ENCODE measurements at regions not wholly inside any gene's neighbourhood (a gene's known extent, or its start where the extent isn't known, plus 50 kb on each side); places are given as distances from the start of the nearest gene placed in this dataset.

DNA sequence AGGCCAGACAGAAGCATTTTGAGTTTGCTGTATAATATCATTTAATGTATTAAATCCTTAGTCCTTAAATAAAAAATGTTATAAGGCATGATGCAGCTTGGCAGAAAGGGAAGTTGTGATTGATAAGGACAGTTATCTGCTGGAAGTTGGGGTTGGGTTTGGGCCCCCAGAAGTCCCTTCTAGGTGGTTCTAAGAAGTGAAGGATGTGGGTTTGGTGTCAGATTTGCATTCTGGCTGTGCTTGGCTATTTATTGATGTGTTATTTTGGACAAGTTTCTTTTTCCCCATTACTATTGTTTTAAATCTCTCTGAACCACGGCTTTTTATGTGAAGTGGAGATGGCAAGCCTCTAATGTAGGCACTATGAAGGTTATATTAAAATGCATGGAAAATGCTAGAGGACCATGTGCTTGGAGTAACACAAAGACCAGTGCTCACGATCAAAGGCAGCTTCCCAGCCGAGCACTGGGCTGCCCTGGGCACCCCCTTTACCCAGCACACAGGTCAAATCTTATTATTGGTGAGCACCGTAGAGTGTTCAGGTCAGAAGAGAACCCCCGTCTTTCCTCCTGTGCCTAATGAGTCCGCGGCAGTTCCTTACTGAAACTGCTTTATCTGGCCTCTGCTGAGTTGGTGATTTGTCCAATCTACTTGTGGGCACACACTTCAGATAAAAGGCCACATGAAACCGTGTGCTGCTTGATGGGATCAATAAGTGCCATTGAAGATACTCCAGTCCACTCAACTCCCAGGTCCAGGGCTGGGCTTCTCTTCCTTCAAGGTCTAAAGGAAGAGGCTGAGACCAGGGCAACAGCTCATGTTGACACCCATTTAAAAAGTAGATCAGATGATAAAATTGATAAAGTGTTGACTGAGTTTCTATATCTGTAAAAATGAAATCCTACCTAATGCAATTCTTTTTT lies 212.0 kb downstream of the PRDM2 start:
- H3K9me3 Mint-ChIP-seq, result no peaks in the 10 kb centered on the region
- DNase-seq, result no peak
- H3K27ac Mint-ChIP-seq, result no peak overlapping the region
- no peak overlapping the region for H3K4me3 Mint-ChIP-seq
- no peaks in the 10 kb centered on the region for H3K36me3 Mint-ChIP-seq
- no peaks in the 10 kb centered on the region for H3K4me1 Mint-ChIP-seq
- H3K27me3 Mint-ChIP-seq, result peaks cover 8% of the 10 kb centered on the region

DNA sequence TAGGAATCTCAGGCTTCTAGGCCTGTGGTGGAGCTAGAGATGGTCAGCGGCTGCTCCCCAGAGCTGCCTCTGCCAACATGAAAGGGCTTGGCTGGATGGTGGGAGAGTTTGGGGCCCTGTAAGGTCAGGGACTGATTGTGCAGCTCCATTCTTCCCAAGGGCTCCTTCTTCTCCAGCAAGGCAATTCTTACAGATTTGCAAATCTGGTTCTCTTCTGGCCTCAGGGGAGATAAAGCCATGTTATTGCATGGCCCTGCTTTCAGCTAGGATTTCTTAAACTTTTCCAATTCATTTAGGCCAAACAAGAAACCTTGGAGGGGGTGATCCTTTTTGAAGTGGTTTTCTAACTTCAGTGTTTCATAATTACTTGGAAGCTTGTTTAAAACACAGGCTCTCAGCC lies 213.4 kb downstream of the PRDM2 start:
- Mint-ChIP-seq H3K4me3 (no peak overlapping the region), H3K27me3 (peaks cover 10% of the 10 kb centered on the region), H3K4me1 (no peaks in the 10 kb centered on the region), H3K9me3 (no peaks in the 10 kb centered on the region), H3K27ac (no peak overlapping the region), H3K36me3 (no peaks in the 10 kb centered on the region)
- no peak for DNase-seq

- Mint-ChIP-seq H3K9me3 (no peaks in the 10 kb centered on the region), H3K36me3 (no peaks in the 10 kb centered on the region), H3K4me3 (no peak overlapping the region), H3K27me3 (peaks cover 17% of the 10 kb centered on the region), H3K27ac (no peak overlapping the region), H3K4me1 (no peaks in the 10 kb centered on the region)
- DNase-seq, result no peak
Observed at GRCh38 chr1:13916530-13916929, 216.5 kb downstream of the PRDM2 start.

- Mint-ChIP-seq H3K9me3 (no peaks in the 10 kb centered on the region), H3K36me3 (no peaks in the 10 kb centered on the region), H3K27me3 (peaks cover 17% of the 10 kb centered on the region), H3K4me3 (no peak overlapping the region), H3K4me1 (no peaks in the 10 kb centered on the region), H3K27ac (no peak overlapping the region)
- DNase-seq, result no peak
Observed at GRCh38 chr1:13917607-13918006, 217.6 kb downstream of the PRDM2 start.

DNA sequence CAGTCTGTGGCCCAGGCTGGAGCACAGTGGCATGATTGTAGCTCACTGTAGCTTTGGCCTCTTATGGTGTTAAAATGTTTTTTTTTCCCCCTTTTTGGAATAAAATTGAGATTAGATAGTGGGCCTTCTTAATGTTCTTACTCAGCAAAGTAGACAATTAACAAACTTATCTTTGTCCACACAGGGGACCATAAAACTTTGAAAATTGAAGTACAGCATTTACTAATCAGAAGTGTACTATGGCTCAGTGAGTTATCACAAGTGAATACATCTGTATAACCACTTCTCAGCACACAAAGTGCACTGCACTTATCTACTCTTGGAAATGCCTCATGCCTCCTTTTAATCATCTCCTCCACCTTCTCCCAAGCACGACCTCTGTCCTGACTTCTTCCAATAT lies 218.9 kb downstream of the PRDM2 start:
- no peak overlapping the region for H3K4me3 Mint-ChIP-seq
- peaks cover 17% of the 10 kb centered on the region for H3K27me3 Mint-ChIP-seq
- no peaks in the 10 kb centered on the region for H3K9me3 Mint-ChIP-seq
- no peaks in the 10 kb centered on the region for H3K36me3 Mint-ChIP-seq
- no peak overlapping the region for H3K27ac Mint-ChIP-seq
- DNase-seq, result no peak
- no peaks in the 10 kb centered on the region for H3K4me1 Mint-ChIP-seq

GRCh38 chr1:13921190-13921589 lies 221.2 kb downstream of the PRDM2 start:
- Mint-ChIP-seq H3K36me3 (no peaks in the 10 kb centered on the region), H3K27ac (no peak overlapping the region), H3K9me3 (no peaks in the 10 kb centered on the region), H3K27me3 (peaks cover 24% of the 10 kb centered on the region), H3K4me1 (no peaks in the 10 kb centered on the region), H3K4me3 (no peak overlapping the region)
- no peak for DNase-seq

GRCh38 chr1:13922466-13923110 lies 222.6 kb downstream of the PRDM2 start:
- H3K36me3 Mint-ChIP-seq, result no peaks in the 10 kb centered on the region
- H3K4me1 Mint-ChIP-seq, result no peaks in the 10 kb centered on the region
- no peak overlapping the region for H3K27ac Mint-ChIP-seq
- peaks cover 17% of the 10 kb centered on the region for H3K27me3 Mint-ChIP-seq
- H3K9me3 Mint-ChIP-seq, result no peaks in the 10 kb centered on the region
- DNase-seq, result no peak
- H3K4me3 Mint-ChIP-seq, result no peak overlapping the region

GRCh38 chr1:13926556-13926955 lies 226.6 kb downstream of the PRDM2 start:
- Mint-ChIP-seq H3K9me3 (no peaks in the 10 kb centered on the region), H3K4me3 (no peak overlapping the region), H3K27ac (no peak overlapping the region), H3K4me1 (no peaks in the 10 kb centered on the region), H3K27me3 (peaks cover 10% of the 10 kb centered on the region), H3K36me3 (no peaks in the 10 kb centered on the region)
- no peak for DNase-seq

DNA sequence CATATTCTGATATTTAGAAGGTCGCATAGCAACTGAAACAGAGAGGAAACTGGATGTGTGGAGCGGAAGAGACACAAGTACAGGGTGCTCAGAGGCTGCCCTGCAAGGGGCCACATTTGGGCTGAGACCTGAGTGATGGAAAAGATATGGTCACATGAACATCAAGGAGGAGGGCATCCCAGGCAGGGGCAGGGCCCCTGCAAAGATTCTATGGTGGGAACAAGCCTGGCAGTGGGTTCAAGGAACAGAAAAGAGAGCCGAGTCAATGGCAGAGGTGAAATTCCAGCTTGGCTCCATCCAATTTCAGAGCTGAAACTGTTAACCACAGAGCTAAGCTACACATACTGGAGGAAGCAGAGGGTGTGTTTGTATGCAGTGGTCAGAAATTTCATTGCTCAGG lies 227.7 kb downstream of the PRDM2 start:
- Mint-ChIP-seq H3K4me3 (no peak overlapping the region), H3K27me3 (peaks cover 13% of the 10 kb centered on the region), H3K4me1 (no peaks in the 10 kb centered on the region), H3K36me3 (no peaks in the 10 kb centered on the region), H3K9me3 (no peaks in the 10 kb centered on the region), H3K27ac (no peak overlapping the region)
- DNase-seq, result no peak

DNA sequence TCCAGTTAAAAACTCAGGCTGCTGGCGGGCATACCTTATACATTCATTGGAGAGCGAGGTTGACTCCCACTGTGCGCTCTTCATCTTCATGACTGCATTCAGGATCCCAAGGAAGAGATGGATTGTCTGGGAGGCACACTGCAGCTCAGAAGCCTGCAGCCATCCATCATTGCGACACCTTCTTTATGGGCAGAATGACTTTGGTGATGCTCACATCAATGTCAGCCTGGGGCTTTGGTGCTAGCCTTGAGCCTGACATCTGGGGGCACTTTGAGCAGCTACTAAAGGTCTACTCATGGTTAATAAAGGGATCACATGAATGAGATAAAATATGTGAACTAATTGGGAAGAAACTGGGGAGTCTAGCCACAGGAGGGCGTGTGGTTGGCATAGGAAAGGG lies 229.3 kb downstream of the PRDM2 start:
- Mint-ChIP-seq H3K36me3 (no peaks in the 10 kb centered on the region), H3K27ac (no peak overlapping the region), H3K4me3 (no peak overlapping the region), H3K27me3 (peaks cover 13% of the 10 kb centered on the region), H3K9me3 (no peaks in the 10 kb centered on the region), H3K4me1 (no peaks in the 10 kb centered on the region)
- DNase-seq, result no peak

DNA sequence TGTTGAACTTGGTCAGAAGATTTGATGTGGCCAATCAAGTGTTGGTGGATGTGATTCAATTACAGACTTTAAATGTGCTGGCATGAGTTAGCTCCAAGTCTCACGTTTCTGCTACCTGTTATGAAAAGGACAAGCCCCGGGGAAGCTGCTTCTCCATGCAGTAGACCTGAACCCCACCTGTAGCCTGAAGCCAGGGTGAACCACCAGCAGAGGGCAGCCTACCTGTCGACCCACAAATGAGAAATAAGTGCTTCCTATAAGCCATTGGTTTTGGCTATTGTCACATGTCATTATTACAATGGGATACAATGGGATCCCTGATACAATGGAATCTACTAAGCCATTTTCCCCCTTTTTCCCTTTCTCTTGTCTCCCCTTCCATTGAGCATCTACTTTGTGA lies 230.2 kb downstream of the PRDM2 start:
- no peaks in the 10 kb centered on the region for H3K36me3 Mint-ChIP-seq
- H3K4me3 Mint-ChIP-seq, result no peak overlapping the region
- H3K4me1 Mint-ChIP-seq, result no peaks in the 10 kb centered on the region
- H3K27ac Mint-ChIP-seq, result no peak overlapping the region
- peaks cover 12% of the 10 kb centered on the region for H3K27me3 Mint-ChIP-seq
- no peaks in the 10 kb centered on the region for H3K9me3 Mint-ChIP-seq
- no peak for DNase-seq

DNA sequence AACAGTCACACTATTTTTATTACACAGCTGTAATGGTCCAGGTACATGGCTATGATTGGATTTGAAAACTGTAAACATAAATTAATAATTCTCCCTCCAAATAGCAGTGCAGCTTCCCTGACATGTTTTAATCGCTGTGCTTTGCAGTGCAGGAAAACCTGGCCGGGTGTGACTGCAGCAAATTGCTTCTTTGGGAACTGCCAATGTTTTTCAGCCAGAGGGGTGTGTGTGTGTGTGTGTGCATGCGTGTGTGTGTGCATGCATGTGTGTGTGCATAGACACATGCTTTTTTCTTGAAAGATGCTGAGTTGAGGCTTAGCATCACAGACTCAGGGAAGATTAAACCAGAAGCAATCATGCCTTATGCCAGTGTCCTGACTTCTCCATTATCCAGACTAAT lies 231.2 kb downstream of the PRDM2 start:
- Mint-ChIP-seq H3K27ac (no peak overlapping the region), H3K4me1 (no peaks in the 10 kb centered on the region), H3K27me3 (peaks cover 6% of the 10 kb centered on the region), H3K36me3 (no peaks in the 10 kb centered on the region), H3K4me3 (no peak overlapping the region), H3K9me3 (no peaks in the 10 kb centered on the region)
- DNase-seq, result no peak

- Mint-ChIP-seq H3K4me3 (no peak overlapping the region), H3K4me1 (no peaks in the 10 kb centered on the region), H3K9me3 (no peaks in the 10 kb centered on the region), H3K27ac (no peak overlapping the region), H3K36me3 (no peaks in the 10 kb centered on the region), H3K27me3 (peaks cover 18% of the 10 kb centered on the region)
- DNase-seq, result no peak
Observed at GRCh38 chr1:13935336-13935735, 235.3 kb downstream of the PRDM2 start.

DNA sequence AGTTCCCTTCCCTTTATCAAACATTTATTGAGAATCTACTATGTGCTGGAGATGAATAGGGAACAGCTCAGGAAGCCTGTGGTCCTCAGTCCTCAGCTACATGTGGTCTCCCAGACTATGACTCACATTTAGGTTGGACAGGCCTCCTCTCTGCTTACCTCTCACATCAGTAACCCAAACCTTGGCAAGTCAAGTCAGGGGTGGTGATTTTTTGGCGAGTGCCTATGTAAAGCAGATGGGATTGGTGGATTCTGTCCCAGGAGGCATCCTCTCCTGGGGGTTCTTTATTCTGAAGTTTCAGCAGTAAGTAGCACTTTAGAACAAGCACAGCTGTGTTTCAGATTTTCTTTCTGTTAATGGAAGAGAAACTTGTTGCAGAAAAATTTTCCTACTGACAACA lies 241.3 kb downstream of the PRDM2 start:
- no peak overlapping the region for H3K4me3 Mint-ChIP-seq
- peaks cover 20% of the 10 kb centered on the region for H3K27me3 Mint-ChIP-seq
- no peak overlapping the region for H3K27ac Mint-ChIP-seq
- H3K36me3 Mint-ChIP-seq, result peaks cover 2% of the 10 kb centered on the region
- no peak for DNase-seq
- H3K9me3 Mint-ChIP-seq, result peaks cover 7% of the 10 kb centered on the region
- H3K4me1 Mint-ChIP-seq, result no peaks in the 10 kb centered on the region

DNA sequence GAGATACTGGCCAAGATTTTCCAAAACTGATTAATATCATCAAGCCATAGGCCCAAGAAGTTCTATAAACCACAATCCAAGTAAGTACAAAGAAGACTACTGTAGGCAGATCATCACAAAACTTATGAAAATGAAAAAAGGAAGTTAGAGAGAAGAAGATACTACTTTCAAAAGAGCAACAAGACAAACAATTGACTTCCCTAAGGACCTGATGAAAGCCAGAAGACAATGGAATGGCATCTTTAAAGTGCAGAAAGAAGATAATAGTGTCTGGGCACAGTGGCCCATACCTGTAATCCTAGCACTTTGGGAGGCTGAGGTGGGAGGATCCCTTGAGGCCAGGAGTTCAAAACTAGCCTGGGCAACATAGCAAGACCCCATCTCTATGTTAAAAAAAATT lies 243.1 kb downstream of the PRDM2 start:
- no peak for DNase-seq
- Mint-ChIP-seq H3K27ac (no peak overlapping the region), H3K9me3 (peaks cover 7% of the 10 kb centered on the region), H3K4me1 (no peaks in the 10 kb centered on the region), H3K4me3 (no peak overlapping the region), H3K36me3 (peaks cover 2% of the 10 kb centered on the region), H3K27me3 (peaks cover 11% of the 10 kb centered on the region)

DNA sequence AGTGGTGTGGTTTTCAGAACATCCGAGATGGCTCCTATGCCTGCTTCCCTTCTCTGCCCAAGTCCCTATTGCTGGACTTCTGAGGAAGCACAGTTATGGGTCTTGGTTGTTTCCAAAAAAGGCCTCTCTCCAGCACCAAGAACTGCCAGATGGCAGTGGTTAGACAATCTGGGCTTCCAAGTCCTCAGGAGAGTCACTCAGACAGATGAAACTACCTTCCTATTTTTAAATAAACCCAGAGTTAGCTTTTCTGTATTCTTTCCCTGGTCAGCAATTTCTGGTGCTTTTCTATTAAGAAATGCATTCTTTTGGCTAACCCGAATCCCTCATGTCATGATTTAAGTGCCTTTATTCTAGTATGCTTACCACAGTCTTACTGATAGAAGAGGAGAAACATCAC lies 245.9 kb downstream of the PRDM2 start:
- peaks cover 2% of the 10 kb centered on the region for H3K36me3 Mint-ChIP-seq
- H3K27ac Mint-ChIP-seq, result no peak overlapping the region
- no peak for DNase-seq
- H3K4me3 Mint-ChIP-seq, result no peak overlapping the region
- H3K9me3 Mint-ChIP-seq, result peaks cover 7% of the 10 kb centered on the region
- peaks cover 4% of the 10 kb centered on the region for H3K27me3 Mint-ChIP-seq
- H3K4me1 Mint-ChIP-seq, result no peaks in the 10 kb centered on the region

Data from activated naive CD8-positive, alpha-beta T cell treated with anti-CD3 and anti-CD28 coated beads for 36 hours (primary cell).